K562 (cell line): ENCODE measurements at regions not wholly inside any gene's neighbourhood (a gene's known extent, or its start where the extent isn't known, plus 50 kb on each side); places are given as distances from the start of the nearest gene placed in this dataset.
A peak's percentile ranks its signal among the peaks of the same experiment; 100 is the strongest.

ENCODE experiments used
- CSDE1 ChIP-seq, 2 experiments: fragments of 450-650 bp; IDR thresholded peaks; 2 replicates each; pipeline ENCODE4 v1.6.1; 2016; ENCODE audit warnings: mild to moderate bottlenecking in 1 of 2
- CXXC5 ChIP-seq: fragments of 250-450 bp; sonication (Bioruptor Pico); IDR thresholded peaks from 2 replicates; pipeline ENCODE4 v1.8.0; 2022; ENCODE audit warnings: inconsistent platforms, mild to moderate bottlenecking, moderate library complexity
- EGR1 ChIP-seq: fragments of 450-650 bp; conservative IDR thresholded peaks from 2 replicates; pipeline ENCODE4 v1.6.1; 2017; ENCODE audit warnings: mild to moderate bottlenecking
- HDAC8 ChIP-seq: fragments of 450-650 bp; IDR thresholded peaks from 2 replicates; pipeline ENCODE4 v1.6.1; 2016; ENCODE audit warnings: mild to moderate bottlenecking, missing genetic modification characterization, moderate library complexity, missing compliant biosample characterization
- HNRNPK ChIP-seq: fragments of 200-400 bp; formaldehyde crosslinking; IDR thresholded peaks from one replicate; pipeline ENCODE4 v1.6.1; 2018; ENCODE audit warnings: mild to moderate bottlenecking, low read depth, low read length; ENCODE audit not compliant: poor library complexity, severe bottlenecking
- LARP7 ChIP-seq: fragments of 450-650 bp; IDR thresholded peaks from 2 replicates; pipeline ENCODE4 v1.6.1; 2016
- NFYB ChIP-seq: IDR thresholded peaks from 2 replicates; pipeline ENCODE4 v1.6.1; 2011; ENCODE audit warnings: mild to moderate bottlenecking, moderate library complexity; ENCODE audit not compliant: insufficient read length; ENCODE audit errors: extremely low read depth
- POLR2AphosphoS2 ChIP-seq: IDR thresholded peaks from 2 replicates; pipeline ENCODE4 v1.6.1; 2012; ENCODE audit warnings: low read length, improper control_type of control experiment
- POLR2B ChIP-seq: fragments of 450-650 bp; IDR thresholded peaks from 2 replicates; pipeline ENCODE4 v1.6.1; 2018; ENCODE audit warnings: low read depth; ENCODE audit not compliant: partially characterized antibody
- SNRNP70 ChIP-seq: fragments of 200-400 bp; formaldehyde crosslinking; optimal IDR thresholded peaks from 2 replicates; pipeline ENCODE3; 2017; ENCODE audit warnings: low read depth, low read length
- SOX6 ChIP-seq: fragments of 450-650 bp; IDR thresholded peaks from 2 replicates; pipeline ENCODE4 v1.6.1; 2014; ENCODE audit warnings: mild to moderate bottlenecking
- TGIF2 ChIP-seq: sonication (generic); formaldehyde crosslinking; IDR thresholded peaks from 2 replicates; pipeline ENCODE4 v1.8.1; 2022; ENCODE audit warnings: mild to moderate bottlenecking, missing genetic modification reagents, moderate library complexity
- TOE1 ChIP-seq, 2 experiments: fragments of 450-650 bp in 1 of 2; sonication (generic) in 1 of 2; formaldehyde crosslinking in 1 of 2; IDR thresholded peaks; 2 replicates each; pipeline versions ENCODE4 v1.7.1 to v1.8.0; 2016 to 2022; ENCODE audit warnings: borderline replicate concordance in 2 of 2, mild to moderate bottlenecking in 2 of 2, antibody characterized with exemption in 1 of 2, inconsistent platforms in 1 of 2, low read depth in 1 of 2, missing genetic modification reagents in 1 of 2, moderate library complexity in 1 of 2
- ZC3H11A ChIP-seq: IDR thresholded peaks from 2 replicates; pipeline ENCODE4 v1.6.1; 2012; ENCODE audit warnings: low read depth, low read length, improper control_type of control experiment
- ZNF232 ChIP-seq: sonication (generic); formaldehyde crosslinking; IDR thresholded peaks from 2 replicates; pipeline ENCODE4 v1.8.0; 2022; ENCODE audit warnings: mild to moderate bottlenecking, missing genetic modification reagents
- ZNF277 ChIP-seq: fragments of 250-450 bp; sonication (Bioruptor Pico); IDR thresholded peaks from 2 replicates; pipeline ENCODE4 v1.8.0; 2022; ENCODE audit warnings: inconsistent platforms, mild to moderate bottlenecking, moderate library complexity, borderline replicate concordance
- ZNF57 ChIP-seq: fragments of 450-650 bp; formaldehyde crosslinking; IDR thresholded peaks from 2 replicates; pipeline ENCODE4 v1.4.0; 2020; ENCODE audit warnings: mild to moderate bottlenecking, moderate library complexity
- ZNF668 ChIP-seq: fragments of 250-450 bp; sonication (Bioruptor Pico); IDR thresholded peaks from 2 replicates; pipeline ENCODE4 v1.8.0; 2022; ENCODE audit warnings: mild to moderate bottlenecking, inconsistent platforms
- ZNF695 ChIP-seq: fragments of 450-650 bp; formaldehyde crosslinking; IDR thresholded peaks from 2 replicates; pipeline ENCODE4 v1.4.0; 2020; ENCODE audit warnings: mild to moderate bottlenecking, moderate library complexity
- TF ChIP-seq, protein P1 (sequence below): fragments of 450-650 bp; formaldehyde crosslinking; IDR thresholded peaks from 2 replicates; pipeline ENCODE4 v1.4.0; 2020; ENCODE audit warnings: mild to moderate bottlenecking, mixed read lengths
- TF ChIP-seq, protein P2 (sequence below), 2 experiments: fragments of 450-650 bp in 1 of 2; sonication (generic) in 1 of 2; formaldehyde crosslinking; conservative IDR thresholded peaks; 2 replicates each; pipeline versions ENCODE4 v1.4.0 to v1.8.1; 2020 to 2022; ENCODE audit warnings: mild to moderate bottlenecking in 1 of 2, missing genetic modification reagents in 1 of 2
- TF ChIP-seq, protein P3 (sequence below), 2 experiments: fragments of 450-650 bp; IDR thresholded peaks; 2 replicates each; pipeline ENCODE4 v1.6.1; 2018; ENCODE audit warnings: mild to moderate bottlenecking in 2 of 2, low read depth in 1 of 2; ENCODE audit not compliant: partially characterized antibody in 2 of 2

DNA sequence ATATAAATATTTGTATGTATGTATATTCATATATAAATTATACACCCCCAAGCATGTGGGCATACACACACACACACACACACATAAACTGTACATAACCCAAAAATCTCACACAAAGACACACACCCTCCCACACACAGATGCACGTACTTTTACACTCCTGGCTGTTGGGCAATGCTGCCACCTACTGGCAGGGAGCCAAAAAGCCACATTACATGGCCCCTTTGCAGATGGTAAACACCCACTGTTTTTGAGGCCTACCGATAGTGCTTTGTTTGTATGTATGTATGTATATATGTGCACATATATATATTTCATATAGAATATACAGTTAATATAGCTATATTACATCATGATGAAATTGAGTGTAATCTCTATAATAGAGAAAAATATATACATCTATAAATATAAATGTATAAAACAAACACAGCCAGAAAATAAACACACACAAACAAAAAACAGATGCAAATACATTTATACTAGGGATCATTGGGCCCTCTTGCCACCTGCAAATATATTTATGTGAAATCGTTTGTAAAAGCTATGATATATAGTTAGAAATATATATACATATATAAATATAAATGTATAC lies 120.1 kb upstream of the ACBD5 start (continued):
- TF ChIP-seq, protein P1, sequence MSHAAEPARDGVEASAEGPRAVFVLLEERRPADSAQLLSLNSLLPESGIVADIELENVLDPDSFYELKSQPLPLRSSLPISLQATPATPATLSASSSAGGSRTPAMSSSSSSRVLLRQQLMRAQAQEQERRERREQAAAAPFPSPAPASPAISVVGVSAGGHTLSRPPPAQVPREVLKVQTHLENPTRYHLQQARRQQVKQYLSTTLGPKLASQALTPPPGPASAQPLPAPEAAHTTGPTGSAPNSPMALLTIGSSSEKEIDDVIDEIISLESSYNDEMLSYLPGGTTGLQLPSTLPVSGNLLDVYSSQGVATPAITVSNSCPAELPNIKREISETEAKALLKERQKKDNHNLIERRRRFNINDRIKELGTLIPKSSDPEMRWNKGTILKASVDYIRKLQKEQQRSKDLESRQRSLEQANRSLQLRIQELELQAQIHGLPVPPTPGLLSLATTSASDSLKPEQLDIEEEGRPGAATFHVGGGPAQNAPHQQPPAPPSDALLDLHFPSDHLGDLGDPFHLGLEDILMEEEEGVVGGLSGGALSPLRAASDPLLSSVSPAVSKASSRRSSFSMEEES (CRISPR knock-in tag) = no peak
- TF ChIP-seq ZNF232 (no peak), POLR2AphosphoS2 (no peak), HDAC8 (tag) (no peak), ZNF668 (CRISPR knock-in tag) (no peak), LARP7 (no peak), SOX6 (no peak), TGIF2 (CRISPR knock-in tag) (no peak), EGR1 (peak; percentile 69), CSDE1 (IDR thresholded peaks at IDR 0.05) (no peak), HNRNPK (no peak), CXXC5 (peak; percentile 47), TOE1 (IDR thresholded peaks at IDR 0.05; ENCODE audit: borderline replicate concordance) (no peak), TOE1 (CRISPR knock-in tag; IDR thresholded peaks at IDR 0.05; ENCODE audit: borderline replicate concordance, low read depth) (no peak), NFYB (no peak), POLR2B (no peak), ZC3H11A (no peak), ZNF695 (CRISPR knock-in tag) (no peak), SNRNP70 (no peak), ZNF277 (CRISPR knock-in tag) (no peak), ZNF57 (CRISPR knock-in tag) (no peak)
- TF ChIP-seq, protein P2, sequence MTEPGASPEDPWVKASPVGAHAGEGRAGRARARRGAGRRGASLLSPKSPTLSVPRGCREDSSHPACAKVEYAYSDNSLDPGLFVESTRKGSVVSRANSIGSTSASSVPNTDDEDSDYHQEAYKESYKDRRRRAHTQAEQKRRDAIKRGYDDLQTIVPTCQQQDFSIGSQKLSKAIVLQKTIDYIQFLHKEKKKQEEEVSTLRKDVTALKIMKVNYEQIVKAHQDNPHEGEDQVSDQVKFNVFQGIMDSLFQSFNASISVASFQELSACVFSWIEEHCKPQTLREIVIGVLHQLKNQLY (CRISPR knock-in tag; conservative IDR thresholded peaks at IDR 0.05) = no peak
- TF ChIP-seq, protein P3, sequence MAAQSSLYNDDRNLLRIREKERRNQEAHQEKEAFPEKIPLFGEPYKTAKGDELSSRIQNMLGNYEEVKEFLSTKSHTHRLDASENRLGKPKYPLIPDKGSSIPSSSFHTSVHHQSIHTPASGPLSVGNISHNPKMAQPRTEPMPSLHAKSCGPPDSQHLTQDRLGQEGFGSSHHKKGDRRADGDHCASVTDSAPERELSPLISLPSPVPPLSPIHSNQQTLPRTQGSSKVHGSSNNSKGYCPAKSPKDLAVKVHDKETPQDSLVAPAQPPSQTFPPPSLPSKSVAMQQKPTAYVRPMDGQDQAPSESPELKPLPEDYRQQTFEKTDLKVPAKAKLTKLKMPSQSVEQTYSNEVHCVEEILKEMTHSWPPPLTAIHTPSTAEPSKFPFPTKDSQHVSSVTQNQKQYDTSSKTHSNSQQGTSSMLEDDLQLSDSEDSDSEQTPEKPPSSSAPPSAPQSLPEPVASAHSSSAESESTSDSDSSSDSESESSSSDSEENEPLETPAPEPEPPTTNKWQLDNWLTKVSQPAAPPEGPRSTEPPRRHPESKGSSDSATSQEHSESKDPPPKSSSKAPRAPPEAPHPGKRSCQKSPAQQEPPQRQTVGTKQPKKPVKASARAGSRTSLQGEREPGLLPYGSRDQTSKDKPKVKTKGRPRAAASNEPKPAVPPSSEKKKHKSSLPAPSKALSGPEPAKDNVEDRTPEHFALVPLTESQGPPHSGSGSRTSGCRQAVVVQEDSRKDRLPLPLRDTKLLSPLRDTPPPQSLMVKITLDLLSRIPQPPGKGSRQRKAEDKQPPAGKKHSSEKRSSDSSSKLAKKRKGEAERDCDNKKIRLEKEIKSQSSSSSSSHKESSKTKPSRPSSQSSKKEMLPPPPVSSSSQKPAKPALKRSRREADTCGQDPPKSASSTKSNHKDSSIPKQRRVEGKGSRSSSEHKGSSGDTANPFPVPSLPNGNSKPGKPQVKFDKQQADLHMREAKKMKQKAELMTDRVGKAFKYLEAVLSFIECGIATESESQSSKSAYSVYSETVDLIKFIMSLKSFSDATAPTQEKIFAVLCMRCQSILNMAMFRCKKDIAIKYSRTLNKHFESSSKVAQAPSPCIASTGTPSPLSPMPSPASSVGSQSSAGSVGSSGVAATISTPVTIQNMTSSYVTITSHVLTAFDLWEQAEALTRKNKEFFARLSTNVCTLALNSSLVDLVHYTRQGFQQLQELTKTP (IDR thresholded peaks at IDR 0.05; ENCODE audit: low read depth in 1 of 2, partially characterized antibody in 2 of 2) = no peak
